ENCODE measurements at regions not wholly inside any gene's neighbourhood (a gene's known extent, or its start where the extent isn't known, plus 50 kb on each side); places are given as distances from the start of the nearest gene placed in this dataset.

- TF ChIP-seq ZBTB7A (IDR thresholded peaks at IDR 0.05; ENCODE audit: low read depth) (no peak), EP300 (IDR thresholded peaks at IDR 0.05; ENCODE audit: borderline replicate concordance) (no peak), TCF12 (IDR thresholded peaks at IDR 0.05; ENCODE audit: low read depth) (no peak), TAF1 (IDR thresholded peaks at IDR 0.05; ENCODE audit: low read depth) (no peak), FOXM1 (IDR thresholded peaks at IDR 0.05; ENCODE audit: borderline replicate concordance, low read depth) (no peak)
Measured at GRCh38 chr16:60107871-60108270, 1373.8 kb upstream of the GOT2 start.

GRCh38 chr16:60107437-60107836 lies 1373.3 kb upstream of the GOT2 start:
- TF ChIP-seq, protein P1, sequence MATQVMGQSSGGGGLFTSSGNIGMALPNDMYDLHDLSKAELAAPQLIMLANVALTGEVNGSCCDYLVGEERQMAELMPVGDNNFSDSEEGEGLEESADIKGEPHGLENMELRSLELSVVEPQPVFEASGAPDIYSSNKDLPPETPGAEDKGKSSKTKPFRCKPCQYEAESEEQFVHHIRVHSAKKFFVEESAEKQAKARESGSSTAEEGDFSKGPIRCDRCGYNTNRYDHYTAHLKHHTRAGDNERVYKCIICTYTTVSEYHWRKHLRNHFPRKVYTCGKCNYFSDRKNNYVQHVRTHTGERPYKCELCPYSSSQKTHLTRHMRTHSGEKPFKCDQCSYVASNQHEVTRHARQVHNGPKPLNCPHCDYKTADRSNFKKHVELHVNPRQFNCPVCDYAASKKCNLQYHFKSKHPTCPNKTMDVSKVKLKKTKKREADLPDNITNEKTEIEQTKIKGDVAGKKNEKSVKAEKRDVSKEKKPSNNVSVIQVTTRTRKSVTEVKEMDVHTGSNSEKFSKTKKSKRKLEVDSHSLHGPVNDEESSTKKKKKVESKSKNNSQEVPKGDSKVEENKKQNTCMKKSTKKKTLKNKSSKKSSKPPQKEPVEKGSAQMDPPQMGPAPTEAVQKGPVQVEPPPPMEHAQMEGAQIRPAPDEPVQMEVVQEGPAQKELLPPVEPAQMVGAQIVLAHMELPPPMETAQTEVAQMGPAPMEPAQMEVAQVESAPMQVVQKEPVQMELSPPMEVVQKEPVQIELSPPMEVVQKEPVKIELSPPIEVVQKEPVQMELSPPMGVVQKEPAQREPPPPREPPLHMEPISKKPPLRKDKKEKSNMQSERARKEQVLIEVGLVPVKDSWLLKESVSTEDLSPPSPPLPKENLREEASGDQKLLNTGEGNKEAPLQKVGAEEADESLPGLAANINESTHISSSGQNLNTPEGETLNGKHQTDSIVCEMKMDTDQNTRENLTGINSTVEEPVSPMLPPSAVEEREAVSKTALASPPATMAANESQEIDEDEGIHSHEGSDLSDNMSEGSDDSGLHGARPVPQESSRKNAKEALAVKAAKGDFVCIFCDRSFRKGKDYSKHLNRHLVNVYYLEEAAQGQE (IDR thresholded peaks at IDR 0.05; ENCODE audit: low read depth): no peak
- TF ChIP-seq EP300 (IDR thresholded peaks at IDR 0.05; ENCODE audit: borderline replicate concordance) (no peak), ZBTB7A (IDR thresholded peaks at IDR 0.05; ENCODE audit: low read depth) (no peak), CEBPB (IDR thresholded peaks at IDR 0.05) (no peak), TAF1 (IDR thresholded peaks at IDR 0.05; ENCODE audit: low read depth) (no peak), CREB1 (IDR thresholded peaks at IDR 0.05; ENCODE audit: low read depth) (no peak)

DNA sequence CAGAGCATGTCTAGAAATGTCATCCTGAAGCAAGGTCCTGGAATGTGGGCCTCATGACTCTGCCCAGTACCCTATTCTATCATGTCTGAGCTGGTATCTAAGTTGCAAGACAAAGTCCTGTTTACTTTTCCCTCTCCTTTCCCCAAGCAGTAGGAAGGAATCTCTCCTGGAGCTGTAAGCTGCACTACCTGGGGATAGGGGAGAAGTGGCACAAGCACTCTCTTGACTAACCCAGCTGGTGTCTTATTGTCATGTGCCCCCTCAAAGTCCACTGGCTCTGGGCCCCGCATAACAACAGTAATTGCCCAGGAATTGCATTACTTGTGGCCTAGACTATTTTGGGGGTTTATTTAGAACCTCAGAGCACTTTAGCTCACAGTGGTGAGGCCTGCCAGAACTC lies 1366.3 kb upstream of the GOT2 start:
- no peak for TF ChIP-seq ZBTB7A (IDR thresholded peaks at IDR 0.05; ENCODE audit: low read depth)
- TF ChIP-seq TEAD4 (IDR thresholded peaks at IDR 0.05): no peak
- TF ChIP-seq FOXM1 (IDR thresholded peaks at IDR 0.05; ENCODE audit: borderline replicate concordance, low read depth): no peak
- no peak for TF ChIP-seq RAD21 (IDR thresholded peaks at IDR 0.05; ENCODE audit: low read depth)
- no peak for TF ChIP-seq CEBPB (IDR thresholded peaks at IDR 0.05)
- TF ChIP-seq YY1 (IDR thresholded peaks at IDR 0.05; ENCODE audit: low read depth): no peak
- no peak for TF ChIP-seq EP300 (IDR thresholded peaks at IDR 0.05; ENCODE audit: borderline replicate concordance)
- TF ChIP-seq TCF12 (IDR thresholded peaks at IDR 0.05; ENCODE audit: low read depth): no peak
- TF ChIP-seq, protein P2, sequence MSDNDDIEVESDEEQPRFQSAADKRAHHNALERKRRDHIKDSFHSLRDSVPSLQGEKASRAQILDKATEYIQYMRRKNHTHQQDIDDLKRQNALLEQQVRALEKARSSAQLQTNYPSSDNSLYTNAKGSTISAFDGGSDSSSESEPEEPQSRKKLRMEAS (IDR thresholded peaks at IDR 0.05): no peak
- TF ChIP-seq CREB1 (IDR thresholded peaks at IDR 0.05; ENCODE audit: low read depth): no peak

DNA sequence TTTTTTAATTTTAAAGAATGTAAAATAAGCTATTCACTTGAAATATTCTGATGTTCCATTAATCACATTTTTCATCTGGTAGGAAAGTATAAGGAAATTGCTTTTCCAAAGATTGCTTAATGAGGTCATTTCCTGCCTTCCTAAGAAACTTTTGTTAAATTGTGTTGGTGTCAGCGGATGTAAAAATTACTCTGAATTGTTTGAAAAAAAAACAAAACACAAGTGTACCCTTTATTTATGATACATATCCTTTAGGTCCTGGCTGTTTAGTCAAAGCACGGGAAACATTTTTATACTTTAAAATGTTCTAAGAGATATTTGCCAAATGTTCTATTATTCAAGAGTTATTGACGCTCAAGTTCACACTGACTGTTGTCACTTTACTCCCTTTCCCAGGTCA lies 1357.4 kb upstream of the GOT2 start:
- TF ChIP-seq TCF12 (IDR thresholded peaks at IDR 0.05; ENCODE audit: low read depth) (no peak), YY1 (IDR thresholded peaks at IDR 0.05; ENCODE audit: low read depth) (no peak), CREB1 (IDR thresholded peaks at IDR 0.05; ENCODE audit: low read depth) (no peak), NFIC (IDR thresholded peaks at IDR 0.05) (no peak), FOXM1 (IDR thresholded peaks at IDR 0.05; ENCODE audit: borderline replicate concordance, low read depth) (no peak), ZBTB7A (IDR thresholded peaks at IDR 0.05; ENCODE audit: low read depth) (no peak), TAF1 (IDR thresholded peaks at IDR 0.05; ENCODE audit: low read depth) (no peak), USF1 (IDR thresholded peaks at IDR 0.05) (no peak), TEAD4 (IDR thresholded peaks at IDR 0.05) (no peak), EGR1 (IDR thresholded peaks at IDR 0.05) (no peak), CEBPB (IDR thresholded peaks at IDR 0.05) (no peak), EP300 (IDR thresholded peaks at IDR 0.05; ENCODE audit: borderline replicate concordance) (no peak), RAD21 (IDR thresholded peaks at IDR 0.05; ENCODE audit: low read depth) (no peak)
- TF ChIP-seq, protein P2 (IDR thresholded peaks at IDR 0.05): no peak
- TF ChIP-seq, protein P1 (IDR thresholded peaks at IDR 0.05; ENCODE audit: low read depth): no peak

DNA sequence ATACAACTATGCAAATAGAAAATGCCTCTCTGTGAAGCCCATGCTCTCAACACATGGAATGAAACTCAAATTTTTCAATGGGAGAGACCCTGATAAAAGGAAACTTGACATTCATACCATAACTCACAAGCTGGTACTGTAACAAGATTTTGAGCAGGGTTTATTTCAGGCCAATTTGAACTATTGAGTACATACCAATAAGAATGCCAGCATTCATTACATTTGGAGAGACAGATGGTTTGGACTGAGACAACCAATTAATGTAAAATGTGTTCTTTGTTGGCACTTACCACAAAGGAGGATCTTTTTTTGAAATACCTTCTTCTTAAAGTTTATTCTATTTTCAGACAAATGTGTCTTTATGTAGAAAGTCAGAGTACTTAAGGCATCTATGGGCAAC lies 1357.0 kb upstream of the GOT2 start:
- TF ChIP-seq TAF1 (IDR thresholded peaks at IDR 0.05; ENCODE audit: low read depth) (no peak), NFIC (IDR thresholded peaks at IDR 0.05) (no peak), RAD21 (IDR thresholded peaks at IDR 0.05; ENCODE audit: low read depth) (no peak), FOXM1 (IDR thresholded peaks at IDR 0.05; ENCODE audit: borderline replicate concordance, low read depth) (no peak), CREB1 (IDR thresholded peaks at IDR 0.05; ENCODE audit: low read depth) (no peak), TEAD4 (IDR thresholded peaks at IDR 0.05) (no peak), CEBPB (IDR thresholded peaks at IDR 0.05) (no peak), ZBTB7A (IDR thresholded peaks at IDR 0.05; ENCODE audit: low read depth) (no peak), EGR1 (IDR thresholded peaks at IDR 0.05) (no peak), USF1 (IDR thresholded peaks at IDR 0.05) (no peak), TCF12 (IDR thresholded peaks at IDR 0.05; ENCODE audit: low read depth) (no peak), EP300 (IDR thresholded peaks at IDR 0.05; ENCODE audit: borderline replicate concordance) (no peak), YY1 (IDR thresholded peaks at IDR 0.05; ENCODE audit: low read depth) (no peak)
- TF ChIP-seq, protein P1 (IDR thresholded peaks at IDR 0.05; ENCODE audit: low read depth): no peak
- TF ChIP-seq, protein P2 (IDR thresholded peaks at IDR 0.05): no peak
